Gastroesophageal sphincter (tissue), 3 donors: ENCODE measurements at regions not wholly inside any gene's neighbourhood (a gene's known extent, or its start where the extent isn't known, plus 50 kb on each side); places are given as distances from the start of the nearest gene placed in this dataset.

Source experiments
- POLR2AphosphoS5 ChIP-seq: sonication (generic); formaldehyde crosslinking; IDR thresholded peaks from one replicate; pipeline ENCODE4 v1.6.1; 2017; ENCODE audit warnings: antibody characterized with exemption
- TF ChIP-seq, protein P1 (sequence below), 4 experiments: fragments of 200-600 bp in 2 of 4; fragments of 450-650 bp in 2 of 4; sonication (generic) in 1 of 4; IDR thresholded peaks; one replicate each; pipeline ENCODE4 v1.5.1; 2017 to 2019; ENCODE audit warnings: antibody characterized with exemption in 4 of 4, mild to moderate bottlenecking in 2 of 4, moderate library complexity in 2 of 4

DNA sequence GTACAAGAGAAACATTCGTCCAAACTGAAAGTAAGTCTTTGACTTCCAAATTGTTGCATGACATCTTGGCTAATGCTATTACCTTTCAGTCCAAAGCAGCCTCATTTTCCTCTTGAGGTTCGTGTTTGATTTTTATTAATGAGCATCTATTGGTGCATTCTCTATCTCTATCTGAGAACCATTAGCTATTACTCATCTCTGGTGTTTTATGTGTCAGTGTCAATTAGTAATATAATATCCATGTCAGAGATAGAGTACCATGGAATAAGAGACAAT is 388.1 kb upstream of the GOT2 start:
- TF ChIP-seq POLR2AphosphoS5: no peak
- TF ChIP-seq, protein P1, sequence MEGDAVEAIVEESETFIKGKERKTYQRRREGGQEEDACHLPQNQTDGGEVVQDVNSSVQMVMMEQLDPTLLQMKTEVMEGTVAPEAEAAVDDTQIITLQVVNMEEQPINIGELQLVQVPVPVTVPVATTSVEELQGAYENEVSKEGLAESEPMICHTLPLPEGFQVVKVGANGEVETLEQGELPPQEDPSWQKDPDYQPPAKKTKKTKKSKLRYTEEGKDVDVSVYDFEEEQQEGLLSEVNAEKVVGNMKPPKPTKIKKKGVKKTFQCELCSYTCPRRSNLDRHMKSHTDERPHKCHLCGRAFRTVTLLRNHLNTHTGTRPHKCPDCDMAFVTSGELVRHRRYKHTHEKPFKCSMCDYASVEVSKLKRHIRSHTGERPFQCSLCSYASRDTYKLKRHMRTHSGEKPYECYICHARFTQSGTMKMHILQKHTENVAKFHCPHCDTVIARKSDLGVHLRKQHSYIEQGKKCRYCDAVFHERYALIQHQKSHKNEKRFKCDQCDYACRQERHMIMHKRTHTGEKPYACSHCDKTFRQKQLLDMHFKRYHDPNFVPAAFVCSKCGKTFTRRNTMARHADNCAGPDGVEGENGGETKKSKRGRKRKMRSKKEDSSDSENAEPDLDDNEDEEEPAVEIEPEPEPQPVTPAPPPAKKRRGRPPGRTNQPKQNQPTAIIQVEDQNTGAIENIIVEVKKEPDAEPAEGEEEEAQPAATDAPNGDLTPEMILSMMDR (IDR thresholded peaks at IDR 0.05): no peak
